ENCODE measurements at regions not wholly inside any gene's neighbourhood (a gene's known extent, or its start where the extent isn't known, plus 50 kb on each side); places are given as distances from the start of the nearest gene placed in this dataset.

GRCh38 chr2:220510668-220511067 lies 883.2 kb downstream of the SLC4A3 start:
- no peak for TF ChIP-seq CTCF (IDR thresholded peaks at IDR 0.05)
- DNase-seq (ENCODE audit: low spot score) (no peak), ATAC-seq (ENCODE audit: low FRiP score) (no peak)

GRCh38 chr2:220512419-220512818 lies 885.0 kb downstream of the SLC4A3 start:
- DNase-seq (ENCODE audit: low spot score) (no peak), ATAC-seq (ENCODE audit: low FRiP score) (no peak)
- no peak for TF ChIP-seq CTCF (IDR thresholded peaks at IDR 0.05)

GRCh38 chr2:220513573-220514288 lies 886.3 kb downstream of the SLC4A3 start:
- ATAC-seq (ENCODE audit: low FRiP score) (no peak), DNase-seq (ENCODE audit: low spot score) (no peak)
- TF ChIP-seq CTCF (IDR thresholded peaks at IDR 0.05) = no peak

- no peak for TF ChIP-seq CTCF (IDR thresholded peaks at IDR 0.05)
- ATAC-seq (ENCODE audit: low FRiP score) (no peak), DNase-seq (ENCODE audit: low spot score) (no peak)
These were observed 894.1 kb downstream of the SLC4A3 start for GRCh38 chr2:220521551-220521950.

- ATAC-seq (ENCODE audit: low FRiP score) (no peak), DNase-seq (ENCODE audit: low spot score) (no peak)
- no peak for TF ChIP-seq CTCF (IDR thresholded peaks at IDR 0.05)
These were observed 900.8 kb downstream of the SLC4A3 start for GRCh38 chr2:220528180-220528675.

GRCh38 chr2:220531216-220531615 lies 903.8 kb downstream of the SLC4A3 start:
- TF ChIP-seq CTCF (IDR thresholded peaks at IDR 0.05) = no peak
- ATAC-seq (ENCODE audit: low FRiP score) (no peak), DNase-seq (ENCODE audit: low spot score) (no peak)

GRCh38 chr2:220533485-220533884 lies 906.1 kb downstream of the SLC4A3 start:
- no peak for ATAC-seq (ENCODE audit: low FRiP score)
- DNase-seq (ENCODE audit: low spot score) = no peak
- no peak for TF ChIP-seq CTCF (IDR thresholded peaks at IDR 0.05)

Data from omental fat pad (tissue), 3 donors.